Hematopoietic multipotent progenitor cell treated with erythropoietin and hydrocortisone succinate and interleukin-3 and kit ligand, for 8 days (in vitro differentiated cells): ENCODE measurements at regions not wholly inside any gene's neighbourhood (a gene's known extent, or its start where the extent isn't known, plus 50 kb on each side); places are given as distances from the start of the nearest gene placed in this dataset.

ENCODE experiments used
- DNase-seq: peaks from one replicate; pipeline ENCODE4 v3.0.0-alpha.2; 2015

GRCh38 chr5:4243479-4244264, 648.0 kb downstream of the IRX1 start:
- no peak for DNase-seq

GRCh38 chr5:4244306-4244705, 648.7 kb downstream of the IRX1 start:
- no peak for DNase-seq

GRCh38 chr5:4245076-4245475, 649.4 kb downstream of the IRX1 start:
- no peak for DNase-seq

GRCh38 chr5:4245511-4245910, 649.9 kb downstream of the IRX1 start:
- no peak for DNase-seq

- DNase-seq, result no peak
Observed at GRCh38 chr5:4246447-4246846, 650.8 kb downstream of the IRX1 start.

- DNase-seq, result no peak
Observed at GRCh38 chr5:4250254-4250653, 654.6 kb downstream of the IRX1 start.

- DNase-seq, result no peak
Observed at GRCh38 chr5:4252385-4252784, 656.8 kb downstream of the IRX1 start.

GRCh38 chr5:4254736-4255135, 659.1 kb downstream of the IRX1 start:
- no peak for DNase-seq

GRCh38 chr5:4255441-4255840, 659.8 kb downstream of the IRX1 start:
- no peak for DNase-seq

- no peak for DNase-seq
Observed at GRCh38 chr5:4258170-4258569, 662.5 kb downstream of the IRX1 start.

GRCh38 chr5:4271193-4271592, 675.6 kb downstream of the IRX1 start:
- DNase-seq, result no peak

- DNase-seq, result no peak
Observed at GRCh38 chr5:4275232-4275631, 679.6 kb downstream of the IRX1 start.

- DNase-seq, result no peak
Observed at GRCh38 chr5:4294878-4295277, 699.2 kb downstream of the IRX1 start.

GRCh38 chr5:4295663-4296339, 700.2 kb downstream of the IRX1 start:
- DNase-seq, result peak; percentile 20

- DNase-seq, result no peak
Observed at GRCh38 chr5:4306057-4306456, 710.4 kb downstream of the IRX1 start.

- no peak for DNase-seq
Observed at GRCh38 chr5:4309026-4309425, 713.4 kb downstream of the IRX1 start.

GRCh38 chr5:4313138-4313537, 717.5 kb downstream of the IRX1 start:
- no peak for DNase-seq

- DNase-seq, result no peak
Observed at GRCh38 chr5:4319478-4320128, 724.0 kb downstream of the IRX1 start.

GRCh38 chr5:4330327-4330726, 734.7 kb downstream of the IRX1 start:
- no peak for DNase-seq

GRCh38 chr5:4335078-4335477, 739.4 kb downstream of the IRX1 start:
- no peak for DNase-seq

GRCh38 chr5:4337519-4337918, 741.9 kb downstream of the IRX1 start:
- no peak for DNase-seq

GRCh38 chr5:4339949-4340348, 744.3 kb downstream of the IRX1 start:
- DNase-seq, result no peak

GRCh38 chr5:4345850-4346249, 750.2 kb downstream of the IRX1 start:
- no peak for DNase-seq

- no peak for DNase-seq
Observed at GRCh38 chr5:4348423-4348822, 752.8 kb downstream of the IRX1 start.
